ENCODE measurements at regions not wholly inside any gene's neighbourhood (a gene's known extent, or its start where the extent isn't known, plus 50 kb on each side); places are given as distances from the start of the nearest gene placed in this dataset.
A peak's percentile ranks its signal among the peaks of the same experiment; 100 is the strongest.
"Not testable (repeated sequence)": the region's sequence is repeated elsewhere in the genome, so short reads cannot be mapped to it uniquely, and the experiment has no call there.

DNA sequence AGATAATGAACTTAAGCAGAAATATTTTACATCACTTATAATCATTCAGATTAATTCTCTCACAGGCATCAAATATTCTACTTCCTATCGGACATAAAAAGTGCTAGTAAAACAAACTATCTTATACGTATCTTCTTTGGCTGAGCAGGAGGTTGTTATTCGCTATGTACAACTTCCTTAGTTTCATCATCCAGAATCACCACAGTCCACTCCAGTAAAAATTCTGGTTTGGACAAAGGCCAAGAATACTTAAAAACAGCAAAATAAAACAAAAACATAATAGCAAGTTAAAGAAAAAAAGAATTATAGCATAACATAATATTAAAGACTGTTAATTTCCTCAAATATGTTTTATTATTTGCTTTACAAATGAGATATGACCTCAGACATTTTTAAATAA lies 1077.1 kb upstream of the CELF4 start:
- DNase-seq (ENCODE audit: low spot score): no peak

DNA sequence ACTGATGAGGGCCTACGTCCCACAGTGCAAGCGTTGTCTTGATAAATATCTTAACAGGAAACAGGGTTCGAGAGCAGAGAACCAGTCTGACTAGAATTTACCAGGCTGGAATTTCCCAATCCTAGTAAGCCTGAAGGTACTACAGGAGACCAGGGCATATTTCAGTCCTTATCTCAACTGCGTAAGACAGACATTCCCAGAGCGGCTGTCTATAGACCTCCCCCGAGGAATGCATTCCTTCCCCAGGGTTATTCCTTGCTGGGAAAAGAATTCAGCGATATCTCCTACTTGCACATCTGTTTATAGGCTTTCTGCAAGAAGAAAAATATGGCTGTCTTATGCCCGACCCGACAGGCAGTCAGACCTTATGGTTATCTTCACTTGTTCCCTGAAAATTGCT lies 1074.1 kb upstream of the CELF4 start:
- DNase-seq (ENCODE audit: low spot score): not testable (repeated sequence)

DNA sequence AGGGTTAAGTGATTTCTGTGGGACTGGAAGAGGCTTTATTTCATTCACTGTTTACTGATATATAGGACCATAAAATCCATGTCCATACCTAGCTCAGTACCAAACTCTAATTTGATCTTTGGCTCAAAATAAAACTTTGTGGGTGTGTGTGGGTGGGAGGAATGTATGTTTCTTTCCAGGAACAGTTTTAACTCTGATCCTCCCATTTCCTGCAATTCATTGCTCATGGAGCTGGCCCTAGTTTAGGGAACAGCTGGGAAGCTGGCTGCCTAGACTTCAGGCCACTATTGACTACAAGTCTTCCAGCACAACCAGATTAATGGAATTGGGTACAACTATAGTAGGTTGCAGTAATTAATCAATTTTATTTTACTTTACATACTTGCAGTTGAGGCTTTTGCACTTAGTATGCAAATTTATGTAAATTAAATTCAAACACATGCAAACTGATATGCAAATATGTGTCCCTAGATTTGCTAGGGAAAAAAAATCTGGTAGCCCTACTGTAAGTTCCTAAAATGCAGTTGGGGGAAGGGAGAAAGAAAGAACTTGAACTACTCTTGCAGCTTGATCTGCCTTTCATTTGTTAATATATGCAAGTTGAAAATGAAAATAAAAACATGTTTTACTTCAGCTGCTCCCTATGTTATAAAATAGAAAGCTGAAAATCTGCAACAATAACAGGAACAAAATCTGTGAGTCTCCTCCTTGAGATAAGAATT lies 1070.3 kb upstream of the CELF4 start:
- DNase-seq (ENCODE audit: low spot score): peak; percentile 14

DNA sequence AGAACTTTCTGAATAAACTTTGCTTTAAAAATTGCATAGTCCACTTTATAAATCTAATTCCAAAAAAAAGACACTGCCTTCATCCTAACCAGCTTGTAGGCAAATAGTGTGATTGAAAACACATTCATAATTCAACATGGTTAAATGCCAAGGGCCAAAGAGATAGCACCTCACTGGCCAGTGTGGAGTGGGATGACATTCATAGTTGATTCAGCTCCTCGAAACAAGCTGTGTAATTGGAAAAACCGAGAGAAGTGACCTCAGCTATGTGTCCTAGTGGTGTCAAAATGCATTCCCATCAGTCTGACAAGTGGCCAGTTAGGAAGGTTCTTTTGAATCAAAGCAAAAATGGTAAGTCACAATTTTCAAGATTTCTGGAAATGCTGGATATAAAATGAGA lies 1068.5 kb upstream of the CELF4 start:
- no peak for DNase-seq (ENCODE audit: low spot score)

- DNase-seq (ENCODE audit: low spot score): no peak
These were observed 1067.7 kb upstream of the CELF4 start for GRCh38 chr18:38633333-38633732.

GRCh38 chr18:38619129-38619528 lies 1053.5 kb upstream of the CELF4 start:
- no peak for DNase-seq (ENCODE audit: low spot score)

DNA sequence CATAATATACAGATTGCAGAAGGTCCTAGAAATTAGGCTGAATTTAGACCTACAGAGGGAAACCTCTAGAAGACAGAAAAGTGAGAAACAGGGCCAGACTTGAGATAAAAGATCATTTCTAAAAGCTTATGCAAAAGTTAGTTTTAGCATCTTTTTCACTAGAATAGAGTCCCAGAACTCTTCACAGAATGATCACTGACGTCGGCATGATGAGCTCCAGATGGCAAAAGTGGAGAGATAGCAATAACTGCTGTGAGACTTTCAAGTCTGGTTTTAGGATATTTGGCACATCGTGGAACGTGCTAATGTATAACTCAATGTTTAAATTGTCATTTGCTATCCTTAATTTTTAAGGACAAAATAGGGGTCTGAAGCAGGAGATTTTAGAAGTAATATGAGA lies 1050.7 kb upstream of the CELF4 start:
- peak; percentile 42 for DNase-seq (ENCODE audit: low spot score)

- DNase-seq (ENCODE audit: low spot score): no peak
These were observed 1047.3 kb upstream of the CELF4 start for GRCh38 chr18:38612904-38613303.

DNA sequence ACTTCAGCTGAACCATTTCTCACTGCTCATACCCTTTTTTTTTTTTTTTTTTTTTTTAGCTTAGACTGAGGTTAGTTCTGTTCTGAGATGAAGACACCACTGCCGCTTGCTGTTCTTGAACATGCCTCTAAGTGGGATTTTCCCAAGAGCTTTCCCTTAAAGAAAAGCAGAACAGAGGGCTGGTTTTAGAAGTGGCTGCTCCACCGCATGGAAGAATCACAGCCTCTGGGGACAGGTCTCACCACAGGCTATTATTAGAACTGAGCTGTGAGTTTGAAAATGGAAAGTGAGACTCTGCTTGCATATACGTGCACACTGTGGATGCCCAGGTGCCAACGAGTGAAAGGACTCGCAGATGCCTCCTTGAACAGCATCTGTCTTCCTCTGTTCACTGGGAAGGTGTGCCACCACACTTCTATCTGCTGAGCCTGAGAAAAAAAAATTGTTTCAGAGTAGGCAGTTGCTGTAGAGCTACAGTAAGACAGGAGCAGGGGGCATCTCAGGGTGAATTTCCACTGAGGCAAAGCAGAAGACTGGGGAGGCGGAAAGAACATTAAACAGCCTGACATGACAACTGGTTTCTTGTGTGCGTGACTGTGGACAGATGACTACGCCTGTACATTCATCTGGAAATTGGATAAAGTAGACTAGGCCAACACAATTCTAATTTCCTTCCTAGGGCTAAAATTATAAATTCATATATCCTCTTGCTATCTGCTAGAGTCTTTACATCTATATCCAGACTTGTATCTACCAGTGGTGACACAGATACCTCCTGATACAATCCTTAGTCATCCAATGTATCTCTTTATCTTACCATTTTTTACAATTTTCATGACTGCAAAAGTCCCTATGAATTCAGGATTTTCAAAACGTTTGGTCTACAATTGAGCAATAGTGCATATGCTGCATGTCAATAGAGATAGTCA lies 1045.7 kb upstream of the CELF4 start:
- DNase-seq (ENCODE audit: low spot score): no peak

DNA sequence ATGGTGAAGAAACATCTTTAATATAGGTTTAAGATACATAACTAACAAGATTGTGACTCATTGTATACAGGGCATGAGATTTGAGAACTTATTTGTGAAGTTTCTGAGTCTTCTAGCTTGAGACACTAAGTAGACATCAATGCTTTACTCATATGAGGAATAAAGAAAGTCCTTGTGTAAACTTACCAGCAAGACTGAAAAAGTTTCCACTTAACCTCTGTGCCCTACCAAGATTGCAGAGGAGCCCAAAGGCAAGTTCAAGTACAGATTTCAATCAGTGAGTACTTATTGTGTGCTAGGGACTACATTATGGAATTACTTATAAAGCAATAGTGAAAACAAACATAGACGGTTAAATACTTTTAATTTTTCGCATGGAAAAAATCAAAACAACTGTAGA lies 1041.2 kb upstream of the CELF4 start:
- DNase-seq (ENCODE audit: low spot score): no peak

GRCh38 chr18:38602341-38602740 lies 1036.7 kb upstream of the CELF4 start:
- no peak for DNase-seq (ENCODE audit: low spot score)

GRCh38 chr18:38587571-38587970 lies 1022.0 kb upstream of the CELF4 start:
- DNase-seq (ENCODE audit: low spot score): no peak

DNA sequence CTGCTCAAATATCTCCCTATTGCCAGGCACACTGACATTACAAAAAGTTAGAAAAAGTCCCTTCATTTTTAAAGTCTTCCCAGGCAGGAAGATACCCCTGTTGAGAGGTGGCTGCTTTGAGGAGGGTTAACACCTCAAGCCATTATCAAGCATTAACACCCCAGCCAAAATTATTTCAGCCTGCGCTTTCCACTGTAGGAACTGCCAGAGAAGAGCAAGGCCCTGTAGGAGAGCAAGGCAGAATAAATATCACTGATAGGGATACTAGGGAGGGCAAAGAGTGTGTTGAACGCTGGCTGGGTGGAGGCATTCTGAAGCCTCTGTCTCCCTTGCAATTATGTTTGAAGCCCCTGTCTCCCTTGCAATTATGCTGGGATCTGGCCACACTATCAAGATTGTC lies 1020.7 kb upstream of the CELF4 start:
- DNase-seq (ENCODE audit: low spot score): no peak

DNA sequence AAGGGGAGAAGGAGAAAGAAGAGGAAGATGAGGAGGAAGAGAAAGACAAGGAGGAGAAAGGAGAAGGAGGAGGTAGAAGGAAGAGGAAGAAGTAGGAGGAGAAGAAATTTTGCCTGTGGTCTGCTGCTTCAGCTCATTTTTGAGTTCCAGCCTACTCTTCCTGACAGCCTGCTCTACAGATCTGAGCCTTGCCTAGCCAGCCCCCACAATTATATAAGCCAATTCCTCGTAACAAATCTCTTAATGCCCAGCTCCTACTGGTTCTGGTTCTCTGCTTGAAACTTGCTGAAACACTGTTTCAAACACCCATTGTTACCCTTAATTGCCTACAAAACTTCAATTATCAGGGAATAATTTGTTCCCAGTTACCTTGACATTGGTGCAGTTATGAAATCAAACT lies 1014.2 kb upstream of the CELF4 start:
- DNase-seq (ENCODE audit: low spot score): no peak

DNA sequence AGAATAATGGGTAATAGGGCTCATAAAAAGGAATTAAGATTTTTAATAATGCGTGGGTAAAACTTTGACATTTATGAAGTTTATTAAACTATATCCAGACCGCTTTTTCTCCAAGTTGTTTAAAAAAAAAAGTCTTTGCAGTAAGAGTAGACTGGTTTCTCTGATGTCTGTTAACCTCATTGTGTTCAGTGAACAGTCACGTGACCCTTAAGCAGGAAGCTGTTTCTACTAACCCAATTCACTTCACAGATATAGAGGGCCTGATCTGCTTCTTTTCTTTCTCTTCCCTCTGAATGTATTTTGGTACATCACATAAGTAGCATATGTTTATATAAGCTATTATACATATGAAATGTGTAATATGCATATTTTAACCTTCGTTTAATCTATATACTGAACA lies 1011.3 kb upstream of the CELF4 start:
- no peak for DNase-seq (ENCODE audit: low spot score)

- no peak for DNase-seq (ENCODE audit: low spot score)
These were observed 1010.8 kb upstream of the CELF4 start for GRCh38 chr18:38576349-38576748.

DNA sequence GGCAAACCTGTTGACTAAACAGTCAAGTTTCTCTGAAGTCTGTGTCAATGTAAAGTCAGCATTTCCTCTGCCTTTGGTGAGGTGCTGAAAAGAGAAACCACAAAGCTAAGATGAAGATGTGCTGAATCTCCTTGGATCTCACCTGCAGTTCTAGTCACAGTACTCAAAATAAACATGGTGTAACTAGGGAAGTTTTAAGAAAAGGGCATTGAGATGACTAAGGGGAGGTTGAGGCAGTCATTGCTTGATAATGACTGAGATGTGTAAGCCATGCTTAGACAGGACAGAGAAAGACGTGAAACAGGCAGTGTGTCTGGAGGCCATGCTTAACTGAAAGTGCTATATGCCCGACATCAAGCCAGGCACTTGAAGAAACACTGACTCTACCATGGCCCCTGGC lies 1010.0 kb upstream of the CELF4 start:
- DNase-seq (ENCODE audit: low spot score): no peak

DNA sequence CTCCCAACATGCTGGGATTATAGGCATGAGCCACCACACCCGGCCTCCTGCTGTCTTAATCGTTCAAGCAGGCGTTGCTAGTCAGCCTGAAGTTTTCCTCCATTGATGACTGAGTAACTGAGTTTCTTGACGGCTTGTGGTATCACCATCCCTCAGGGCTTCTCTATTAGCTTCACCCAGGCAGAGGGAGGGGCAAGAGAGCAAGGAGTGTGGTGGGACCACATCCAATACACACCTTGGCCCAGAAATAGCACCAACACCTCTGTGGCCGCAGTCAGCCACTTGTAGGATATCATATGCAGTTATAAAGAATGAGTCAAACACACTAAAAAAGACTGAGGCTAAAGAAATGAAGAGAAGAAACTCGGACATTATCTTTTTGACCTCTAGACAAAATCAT lies 1009.4 kb upstream of the CELF4 start:
- DNase-seq (ENCODE audit: low spot score): no peak

GRCh38 chr18:38572554-38573111 lies 1007.0 kb upstream of the CELF4 start:
- DNase-seq (ENCODE audit: low spot score): no peak

DNA sequence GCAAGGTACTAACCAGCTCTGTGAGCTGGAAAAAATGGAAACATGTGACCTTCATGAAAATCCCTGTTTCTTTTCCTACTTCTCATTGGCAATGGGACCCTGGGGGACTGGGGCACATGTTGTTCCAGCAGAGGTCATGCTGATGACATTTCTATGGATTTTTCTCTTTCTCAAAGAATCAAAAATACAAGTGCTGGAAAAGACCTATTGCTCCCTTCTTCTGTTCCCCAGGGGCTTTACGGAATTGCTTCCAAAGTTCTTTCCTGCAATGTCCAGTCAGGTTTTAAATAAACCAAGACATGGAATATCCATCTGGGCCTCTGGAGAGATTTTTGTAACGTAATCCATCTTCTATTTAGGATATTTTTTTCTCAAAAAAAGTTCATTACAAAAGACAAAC lies 1006.1 kb upstream of the CELF4 start:
- DNase-seq (ENCODE audit: low spot score): no peak

GRCh38 chr18:38565513-38565912 lies 999.9 kb upstream of the CELF4 start:
- no peak for DNase-seq (ENCODE audit: low spot score)

DNA sequence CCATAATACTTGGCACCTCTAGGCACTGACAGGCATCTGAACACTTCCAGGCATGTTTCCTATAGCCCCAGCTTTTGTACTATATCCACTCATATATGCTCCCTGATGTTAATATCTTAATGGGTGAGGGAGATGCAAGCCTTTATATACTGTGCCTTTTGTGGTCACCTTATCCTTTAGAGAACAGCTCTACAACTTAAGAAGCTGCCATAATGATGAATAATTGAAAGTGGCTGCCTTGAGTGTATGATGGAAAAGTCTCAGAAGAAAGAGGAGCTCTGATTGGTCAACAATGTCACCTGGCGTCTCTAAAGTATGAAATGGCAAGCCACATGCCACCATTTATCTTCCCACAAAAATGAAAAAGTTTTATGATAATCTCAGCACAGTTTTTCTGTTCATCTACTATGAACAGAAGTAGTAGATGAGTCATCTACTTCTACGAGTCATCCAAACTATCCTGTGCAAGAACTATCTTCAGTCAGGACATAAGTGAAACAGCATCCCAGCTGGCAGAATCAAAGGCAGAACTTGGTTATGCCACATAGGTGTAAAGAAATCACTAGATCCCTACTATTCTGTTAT lies 997.9 kb upstream of the CELF4 start:
- no peak for DNase-seq (ENCODE audit: low spot score)
